ENCODE measurements at regions not wholly inside any gene's neighbourhood (a gene's known extent, or its start where the extent isn't known, plus 50 kb on each side); places are given as distances from the start of the nearest gene placed in this dataset.

DNA sequence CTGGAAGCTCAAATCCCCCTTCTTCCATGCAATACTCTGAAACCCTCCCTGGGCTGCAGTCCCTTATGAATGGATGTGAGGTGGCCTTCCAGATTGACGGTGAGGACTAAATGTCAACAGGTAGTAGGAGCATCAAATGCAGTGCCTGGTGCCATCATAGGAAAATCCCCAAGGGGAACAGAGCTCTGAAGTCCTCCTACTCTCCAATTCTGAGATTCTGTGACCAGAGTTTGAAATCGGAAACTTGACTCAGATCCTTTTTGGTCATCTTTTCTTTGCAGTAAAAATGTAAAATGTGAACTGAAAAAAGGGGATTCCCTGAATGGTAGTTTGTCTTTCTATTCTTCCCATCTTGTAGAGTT lies 68.8 kb upstream of the TJP1 start:
- no peak overlapping the region for H3K4me3 ChIP-seq (replicated peaks in 1 of 2; ENCODE audit: low read depth in 2 of 2, low read length in 2 of 2)
- TF ChIP-seq, protein P1, sequence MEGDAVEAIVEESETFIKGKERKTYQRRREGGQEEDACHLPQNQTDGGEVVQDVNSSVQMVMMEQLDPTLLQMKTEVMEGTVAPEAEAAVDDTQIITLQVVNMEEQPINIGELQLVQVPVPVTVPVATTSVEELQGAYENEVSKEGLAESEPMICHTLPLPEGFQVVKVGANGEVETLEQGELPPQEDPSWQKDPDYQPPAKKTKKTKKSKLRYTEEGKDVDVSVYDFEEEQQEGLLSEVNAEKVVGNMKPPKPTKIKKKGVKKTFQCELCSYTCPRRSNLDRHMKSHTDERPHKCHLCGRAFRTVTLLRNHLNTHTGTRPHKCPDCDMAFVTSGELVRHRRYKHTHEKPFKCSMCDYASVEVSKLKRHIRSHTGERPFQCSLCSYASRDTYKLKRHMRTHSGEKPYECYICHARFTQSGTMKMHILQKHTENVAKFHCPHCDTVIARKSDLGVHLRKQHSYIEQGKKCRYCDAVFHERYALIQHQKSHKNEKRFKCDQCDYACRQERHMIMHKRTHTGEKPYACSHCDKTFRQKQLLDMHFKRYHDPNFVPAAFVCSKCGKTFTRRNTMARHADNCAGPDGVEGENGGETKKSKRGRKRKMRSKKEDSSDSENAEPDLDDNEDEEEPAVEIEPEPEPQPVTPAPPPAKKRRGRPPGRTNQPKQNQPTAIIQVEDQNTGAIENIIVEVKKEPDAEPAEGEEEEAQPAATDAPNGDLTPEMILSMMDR (IDR thresholded peaks at IDR 0.05; ENCODE audit: low read depth, low read length), result no peak
- no peak for DNase-seq (ENCODE audit: low read depth in 2 of 2)

DNA sequence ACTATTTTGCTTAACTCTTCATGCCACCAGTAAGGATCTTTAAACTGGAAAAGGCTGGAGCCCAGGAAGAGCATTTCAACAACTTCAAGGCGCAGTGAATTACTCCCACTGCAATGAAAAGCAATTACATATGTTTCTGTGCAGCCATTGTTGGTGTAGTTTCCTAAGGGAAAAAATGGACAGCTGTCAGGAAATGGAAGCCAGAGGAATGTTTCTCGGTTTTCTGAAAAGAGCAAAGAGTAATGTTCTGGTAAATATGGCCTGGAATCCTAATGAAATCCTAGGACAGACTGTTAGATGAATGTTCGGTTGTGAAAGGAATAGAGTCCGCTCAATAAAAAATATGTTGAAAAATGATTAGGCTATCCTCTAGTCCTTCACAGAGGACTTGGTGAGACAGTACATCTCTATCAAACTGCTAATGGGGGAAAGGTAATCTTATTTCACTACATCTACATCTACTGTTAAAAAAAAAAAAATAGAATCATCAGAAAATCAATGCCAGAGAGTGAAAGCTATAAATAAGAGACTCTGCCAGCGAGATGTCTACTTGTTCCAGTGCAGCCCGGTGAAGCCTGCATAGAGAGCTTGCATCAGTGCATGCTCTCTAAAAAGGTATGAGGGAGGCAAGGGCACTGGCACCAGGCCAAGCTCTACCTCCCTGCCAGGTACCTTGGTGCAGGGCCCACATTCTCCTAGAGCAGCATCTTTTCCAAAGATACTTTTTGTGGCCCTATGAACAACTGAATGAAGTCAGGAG lies 68.2 kb upstream of the TJP1 start:
- DNase-seq (ENCODE audit: low read depth in 2 of 2), result no peak
- TF ChIP-seq, protein P1 (IDR thresholded peaks at IDR 0.05; ENCODE audit: low read depth, low read length), result no peak
- no peak overlapping the region for H3K4me3 ChIP-seq (replicated peaks in 1 of 2; ENCODE audit: low read depth in 2 of 2, low read length in 2 of 2)

DNA sequence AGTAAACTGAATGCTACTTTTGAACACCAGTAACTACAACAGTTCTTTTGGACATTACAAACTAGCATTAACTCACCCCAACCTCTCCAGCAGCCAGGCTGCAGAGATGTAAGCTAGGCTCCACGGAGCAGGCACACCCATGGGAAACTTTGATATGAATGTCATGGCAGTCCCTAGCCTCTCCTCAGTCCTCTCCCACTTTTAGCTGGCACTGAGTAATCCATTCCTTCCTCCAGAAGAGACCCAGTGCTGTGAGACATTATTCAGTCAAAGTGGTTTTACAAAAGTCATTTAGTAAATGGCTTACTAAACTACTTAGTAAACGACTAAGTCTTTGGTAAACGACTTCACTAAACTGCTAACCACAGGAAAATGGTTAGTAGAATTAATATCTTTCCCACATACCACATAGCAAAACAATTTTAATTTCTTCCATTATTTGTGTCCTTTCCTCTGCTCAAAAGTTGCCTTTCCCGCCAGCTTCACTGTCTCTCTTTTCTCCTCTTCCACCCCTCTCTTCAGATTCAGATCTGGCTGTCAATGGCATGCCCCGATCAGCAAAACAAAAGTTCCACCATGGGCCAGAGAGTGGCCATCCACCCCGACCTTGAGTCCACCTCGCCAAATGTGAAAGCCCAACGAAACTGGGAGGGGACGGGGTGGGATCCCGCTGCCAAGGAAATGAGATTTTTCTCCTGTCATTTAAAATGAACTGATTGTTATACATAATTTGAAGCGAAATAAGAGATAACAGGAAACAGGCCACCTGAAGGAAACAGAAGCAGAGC lies 67.5 kb upstream of the TJP1 start:
- H3K4me3 ChIP-seq (replicated peaks in 1 of 2; ENCODE audit: low read depth in 2 of 2, low read length in 2 of 2), result no peak overlapping the region
- TF ChIP-seq, protein P1 (IDR thresholded peaks at IDR 0.05; ENCODE audit: low read depth, low read length), result no peak
- peak in 1 of 2 donors; percentile 8 for DNase-seq (ENCODE audit: low read depth in 2 of 2)

DNA sequence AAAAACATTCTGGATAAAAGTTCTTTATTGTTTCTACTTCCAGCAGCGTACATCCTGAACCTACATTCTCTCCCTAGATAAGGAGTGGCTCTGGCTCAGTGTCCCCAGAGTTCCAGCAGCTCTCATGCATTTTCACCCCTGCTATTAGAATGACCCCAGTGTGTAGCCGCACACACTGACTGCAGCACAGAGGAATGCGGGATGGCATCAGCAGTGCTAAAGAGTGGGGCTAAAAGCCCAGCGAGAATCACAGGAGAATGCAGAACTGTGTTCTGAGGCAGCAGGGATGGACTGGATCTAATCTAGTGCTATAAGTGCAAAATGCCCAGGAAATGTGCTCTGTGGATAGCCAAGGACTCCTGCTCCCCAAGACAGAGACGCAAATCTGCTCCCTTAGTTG lies 66.4 kb upstream of the TJP1 start:
- TF ChIP-seq, protein P1 (IDR thresholded peaks at IDR 0.05; ENCODE audit: low read depth, low read length), result no peak
- H3K4me3 ChIP-seq (replicated peaks in 1 of 2; ENCODE audit: low read depth in 2 of 2, low read length in 2 of 2), result no peak overlapping the region
- DNase-seq (ENCODE audit: low read depth in 2 of 2), result peak; percentile 73

DNA sequence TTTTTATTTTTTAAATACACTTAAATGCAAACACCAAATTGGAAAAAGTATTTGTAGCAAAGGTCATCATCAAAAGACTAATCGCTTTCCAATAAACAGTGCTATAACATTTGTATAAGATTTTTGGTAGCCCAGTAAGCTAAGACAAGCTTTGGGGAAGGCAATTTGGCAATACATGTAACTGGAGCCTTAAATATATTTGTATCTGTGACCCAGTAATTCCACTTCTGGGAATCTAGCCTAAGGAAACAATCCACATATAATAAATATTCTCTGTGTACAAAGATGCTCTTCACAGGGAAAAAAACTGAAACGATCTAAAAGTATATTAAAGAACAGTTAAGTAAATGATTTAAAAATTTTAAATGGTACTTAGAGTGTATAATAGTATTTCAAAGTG lies 65.5 kb upstream of the TJP1 start:
- peak; percentile 41 to 59 for DNase-seq (ENCODE audit: low read depth in 2 of 2)
- TF ChIP-seq, protein P1 (IDR thresholded peaks at IDR 0.05; ENCODE audit: low read depth, low read length), result no peak

DNA sequence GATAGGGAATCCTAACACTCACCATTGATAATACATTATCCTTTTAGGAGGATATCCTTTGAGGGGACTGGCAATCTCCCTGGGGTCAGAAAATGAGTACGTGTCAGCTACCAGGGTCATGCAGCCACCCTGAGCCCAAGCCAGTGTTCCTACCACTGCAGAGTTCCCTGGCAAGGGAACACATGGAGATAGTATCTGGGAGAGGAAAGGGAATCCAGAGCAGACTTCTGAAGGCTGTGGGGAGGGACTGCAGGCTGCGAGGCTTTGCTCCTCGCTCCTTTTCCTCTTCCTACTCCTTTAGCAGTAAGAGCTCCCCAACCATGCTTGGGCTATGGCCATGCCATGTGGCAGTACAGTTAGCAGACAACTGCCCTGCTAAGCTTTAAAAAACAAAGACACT lies 62.9 kb upstream of the TJP1 start:
- TF ChIP-seq, protein P1 (IDR thresholded peaks at IDR 0.05; ENCODE audit: low read depth, low read length), result no peak
- H3K4me3 ChIP-seq (replicated peaks in 1 of 2; ENCODE audit: low read depth in 2 of 2, low read length in 2 of 2), result no peak overlapping the region
- no peak for DNase-seq (ENCODE audit: low read depth in 2 of 2)

More for the DNA sequence above, 65.5 kb upstream of the TJP1 start:
- no peak overlapping the region for H3K4me3 ChIP-seq (replicated peaks in 1 of 2; ENCODE audit: low read depth in 2 of 2, low read length in 2 of 2)

Data from cardiac fibroblast (primary cell).